8988T (cell line): ENCODE measurements at regions not wholly inside any gene's neighbourhood (a gene's known extent, or its start where the extent isn't known, plus 50 kb on each side); places are given as distances from the start of the nearest gene placed in this dataset.
"Not testable (repeated sequence)": the region's sequence is repeated elsewhere in the genome, so short reads cannot be mapped to it uniquely, and the experiment has no call there.

ENCODE experiments used
- DNase-seq: peaks from one replicate; pipeline ENCODE4 v3.0.0; 2011

GRCh38 chr1:5684791-5685190, 307.4 kb downstream of the NPHP4 start:
- no peak for DNase-seq

DNA sequence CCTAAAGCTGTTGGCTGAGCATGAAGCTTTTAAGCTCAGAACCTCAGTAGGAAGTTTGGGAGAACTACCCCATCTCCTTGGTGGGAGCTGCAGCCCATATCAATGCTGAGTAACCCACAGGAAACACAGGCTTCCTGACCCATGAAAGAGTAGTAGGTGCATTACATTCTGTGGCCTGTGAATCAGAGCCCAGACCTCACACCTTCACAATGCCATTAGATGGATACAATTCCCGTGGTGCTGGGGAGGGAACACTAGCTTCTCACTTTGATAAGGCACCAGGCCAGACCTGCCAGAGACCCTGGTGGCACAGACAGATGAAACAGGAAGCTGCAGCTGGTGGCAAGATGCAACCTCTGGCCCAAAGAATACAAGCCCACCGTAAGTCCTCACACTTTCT, 308.8 kb downstream of the NPHP4 start:
- DNase-seq = no peak

DNA sequence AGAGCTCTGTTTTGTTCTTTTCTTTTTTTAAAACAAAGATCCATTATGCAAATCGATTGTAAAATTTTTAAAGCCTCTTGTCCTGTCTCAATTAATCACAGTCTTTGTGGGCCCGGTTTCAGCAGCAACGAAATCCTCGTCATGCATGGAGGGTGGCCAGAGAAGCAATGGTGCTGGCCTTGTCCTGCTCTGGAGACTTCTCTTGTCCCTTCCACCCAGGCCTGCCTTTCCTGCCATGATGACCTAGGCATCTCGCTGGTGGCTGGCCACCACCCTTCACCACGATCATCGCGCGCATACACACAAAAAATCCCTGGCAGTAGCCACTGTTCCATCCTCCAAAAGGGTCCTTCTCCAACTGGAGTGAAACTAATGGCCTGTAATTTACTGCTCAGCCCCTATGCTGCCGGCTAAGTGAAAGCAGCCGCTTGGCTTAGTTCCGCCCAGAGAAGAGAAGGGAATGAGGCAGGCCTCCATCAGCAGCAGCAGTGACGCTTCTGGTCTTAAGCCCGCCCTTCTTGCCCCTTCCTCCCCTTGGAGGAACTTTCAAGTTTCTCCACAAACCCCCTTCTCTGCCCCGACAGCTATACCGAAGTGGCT, 309.5 kb downstream of the NPHP4 start:
- DNase-seq = no peak

DNA sequence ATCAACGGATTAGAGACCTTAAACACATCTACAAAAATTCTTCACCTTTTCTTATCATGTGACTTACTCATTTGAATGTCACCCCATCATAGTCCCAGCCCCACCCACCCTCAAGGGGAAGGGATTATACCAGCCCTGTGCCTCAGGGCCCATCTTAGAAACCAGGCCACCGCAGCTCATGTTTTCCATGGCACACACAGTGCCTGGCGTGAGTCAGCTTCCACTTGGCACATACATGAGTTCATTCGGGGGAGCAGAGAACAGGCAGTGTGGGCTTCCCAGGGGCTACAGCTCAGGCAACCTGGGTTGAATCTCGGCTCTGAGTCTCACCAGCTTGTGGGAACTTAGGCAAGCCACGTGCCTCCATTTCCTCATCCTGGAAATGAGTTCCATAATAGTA, 310.6 kb downstream of the NPHP4 start:
- DNase-seq = no peak

DNA sequence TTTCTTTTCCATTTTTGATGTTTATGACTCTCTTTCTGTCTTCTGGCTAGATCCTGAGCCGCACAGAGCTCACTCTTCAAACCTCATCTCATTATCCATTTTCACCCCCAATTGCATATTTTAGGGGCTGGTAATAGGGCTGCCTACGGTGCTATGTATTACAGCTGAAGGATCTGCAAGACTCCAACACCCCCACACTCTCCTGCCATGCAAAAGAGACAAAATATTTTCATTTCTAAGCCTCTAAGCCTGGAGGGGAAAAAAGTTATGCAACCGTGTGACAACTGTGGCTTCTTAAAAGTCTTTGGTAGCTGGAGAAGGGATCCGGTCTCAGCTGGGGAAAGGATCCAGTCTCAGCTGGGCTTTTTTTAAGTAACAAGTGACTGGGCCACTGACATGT, 311.6 kb downstream of the NPHP4 start:
- DNase-seq = no peak

GRCh38 chr1:5678759-5679158, 313.5 kb downstream of the NPHP4 start:
- no peak for DNase-seq

DNA sequence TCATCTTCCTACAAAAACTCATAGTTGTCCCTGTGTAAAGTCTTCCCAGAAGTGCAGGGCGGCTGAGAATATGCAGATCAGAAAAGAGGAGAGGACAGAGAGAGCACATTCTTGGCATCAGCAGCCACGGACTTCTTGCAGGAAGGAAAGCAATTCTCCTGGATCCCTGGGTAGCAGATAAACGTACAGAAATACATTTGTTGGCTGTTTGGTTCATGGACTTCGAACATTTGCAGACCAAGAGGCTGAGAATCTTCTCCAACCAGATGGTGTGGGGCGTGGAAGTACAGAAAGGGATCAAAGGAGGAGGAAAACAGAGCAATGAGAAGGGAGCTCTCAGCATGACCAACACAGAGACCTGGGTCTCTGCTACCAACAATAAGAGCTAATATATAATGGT, 319.9 kb downstream of the NPHP4 start:
- not testable (repeated sequence) for DNase-seq

- DNase-seq = no peak
Measured at GRCh38 chr1:5670590-5671350, 321.5 kb downstream of the NPHP4 start.

- DNase-seq = no peak
Measured at GRCh38 chr1:5667513-5668325, 324.5 kb downstream of the NPHP4 start.

DNA sequence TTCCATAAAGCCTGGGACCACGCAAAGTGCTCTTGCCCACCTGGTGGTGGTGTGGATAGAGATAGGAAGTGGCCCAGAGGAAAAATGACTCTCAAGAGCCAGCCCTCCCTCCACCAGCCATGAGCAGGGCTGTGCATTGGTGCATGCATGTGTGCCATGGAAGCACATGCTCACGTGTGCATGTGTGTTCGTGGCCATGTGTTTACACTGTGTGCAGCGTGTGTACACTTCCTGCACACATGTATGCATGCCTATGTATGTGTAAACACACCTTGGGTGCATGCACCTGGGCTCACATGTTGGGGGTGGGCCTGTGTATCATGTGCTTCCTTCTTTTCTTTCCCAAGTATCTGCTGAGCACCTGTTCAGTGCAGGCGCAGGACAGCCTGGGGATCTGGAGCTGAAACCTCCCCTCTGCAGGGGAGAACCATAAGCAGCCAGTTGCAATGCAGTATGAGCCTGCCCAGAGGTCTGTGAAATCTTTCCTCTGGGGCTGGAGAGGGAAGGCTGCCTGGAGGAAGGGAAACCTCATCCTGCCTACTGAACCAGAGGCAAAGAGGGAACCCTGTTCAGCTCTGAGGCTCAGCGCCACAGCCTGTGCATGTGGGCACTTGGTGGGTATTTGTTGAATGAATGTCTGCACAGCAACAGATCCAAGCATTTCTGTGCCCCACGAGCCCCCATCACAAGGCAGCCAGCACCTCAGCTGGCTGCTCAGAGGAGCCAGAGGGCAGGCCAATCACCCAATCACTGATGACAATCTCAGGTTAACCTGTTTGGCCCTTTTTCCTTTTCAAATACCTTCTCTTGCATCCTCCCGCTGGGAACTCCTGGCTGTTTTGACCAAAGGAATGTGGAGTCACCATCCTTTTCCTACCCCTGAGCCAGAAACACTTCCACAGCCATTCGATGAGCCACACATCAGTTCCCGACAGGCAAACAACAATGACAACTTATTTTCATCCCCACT, 327.0 kb downstream of the NPHP4 start:
- DNase-seq = no peak

- DNase-seq = no peak
Measured at GRCh38 chr1:5664081-5664768, 328.0 kb downstream of the NPHP4 start.

GRCh38 chr1:5662744-5663126, 329.5 kb downstream of the NPHP4 start:
- no peak for DNase-seq

GRCh38 chr1:5662086-5662743, 330.0 kb downstream of the NPHP4 start:
- DNase-seq = no peak

GRCh38 chr1:5661196-5662085, 330.8 kb downstream of the NPHP4 start:
- DNase-seq = no peak

- DNase-seq = no peak
Measured at GRCh38 chr1:5660141-5660935, 331.9 kb downstream of the NPHP4 start.

DNA sequence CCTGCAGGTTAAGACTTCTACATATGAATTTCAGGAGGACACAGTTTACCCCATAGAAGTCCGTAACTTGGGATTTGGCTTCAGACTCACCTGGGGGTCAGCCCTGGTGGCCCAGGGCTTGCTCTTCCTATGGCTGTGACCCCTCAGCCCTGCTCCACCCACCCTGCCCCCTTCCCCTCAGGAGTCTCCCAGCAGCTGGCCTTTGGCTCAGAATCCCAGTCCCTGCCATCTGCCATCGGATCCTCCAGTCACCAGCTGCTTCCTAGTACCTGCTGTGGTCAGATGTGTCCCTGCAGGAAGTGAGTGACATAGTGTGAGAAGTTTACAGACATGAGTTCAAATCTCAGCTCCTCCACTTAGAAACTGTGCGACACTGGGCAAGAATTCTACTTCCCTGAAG, 332.6 kb downstream of the NPHP4 start:
- no peak for DNase-seq

DNA sequence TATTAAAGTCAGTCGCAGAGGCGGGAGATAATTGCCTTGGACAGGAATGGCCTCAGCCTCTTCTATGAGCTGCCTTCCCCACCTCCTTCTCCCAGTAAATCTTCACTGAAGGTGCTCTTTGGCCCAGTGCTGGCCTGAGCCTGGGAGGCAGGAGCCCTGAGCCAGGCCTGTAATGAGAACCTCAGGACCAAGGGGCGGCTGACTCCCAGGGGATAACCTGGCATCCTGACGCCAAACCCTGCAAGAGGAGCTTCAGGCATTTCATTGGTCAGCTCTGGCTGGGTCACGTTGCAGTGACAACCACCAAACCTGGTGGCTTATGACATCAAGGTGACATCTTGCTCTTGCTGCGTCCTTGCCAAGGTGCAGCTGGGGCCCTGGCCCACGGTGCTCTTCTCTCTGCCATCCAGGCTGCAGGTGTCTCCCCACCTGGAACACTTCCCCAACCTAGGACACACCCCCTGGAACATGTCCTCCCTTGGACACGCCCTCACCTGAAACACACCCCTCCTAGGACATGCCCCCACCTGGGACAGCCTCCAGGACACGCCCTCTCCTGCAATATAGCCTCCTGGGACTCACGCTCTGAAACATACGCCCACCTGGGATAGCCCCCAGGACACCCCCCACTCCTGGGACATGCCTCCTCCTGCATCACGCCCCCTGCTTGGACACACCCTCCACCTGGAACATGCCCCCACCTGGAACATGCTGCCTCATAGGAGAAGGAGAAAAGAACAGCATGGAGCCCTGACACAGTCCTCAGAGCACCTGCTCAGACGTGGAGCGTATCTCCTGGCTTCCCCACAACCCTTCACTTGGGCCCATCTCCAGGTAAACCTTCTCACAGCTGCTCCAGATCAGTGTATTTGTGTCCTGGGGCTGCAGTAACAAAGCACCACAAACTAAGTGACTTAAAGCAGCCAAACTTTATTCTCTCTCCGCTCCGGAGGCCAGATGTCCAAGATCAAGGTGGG, 333.6 kb downstream of the NPHP4 start:
- no peak for DNase-seq
